PC-9 (cell line): ENCODE measurements at regions not wholly inside any gene's neighbourhood (a gene's known extent, or its start where the extent isn't known, plus 50 kb on each side); places are given as distances from the start of the nearest gene placed in this dataset.

Source experiments
- CTCF ChIP-seq: fragments of 200-600 bp; sonication (generic); conservative IDR thresholded peaks from 2 replicates; pipeline ENCODE4 v1.6.1; 2017; ENCODE audit warnings: mixed run types, antibody characterized with exemption, mild to moderate bottlenecking, moderate library complexity
- EZH2 ChIP-seq: fragments of 200-600 bp; sonication (generic); IDR thresholded peaks from 2 replicates; pipeline ENCODE4 v1.8.0; 2017; ENCODE audit warnings: antibody characterized with exemption, low read depth

GRCh38 chr5:167546270-167546669, 745.2 kb upstream of the WWC1 start:
- TF ChIP-seq CTCF (no peak), EZH2 (no peak)
